HG02885 (cell line): ENCODE measurements at regions not wholly inside any gene's neighbourhood (a gene's known extent, or its start where the extent isn't known, plus 50 kb on each side); places are given as distances from the start of the nearest gene placed in this dataset.
"Not testable (repeated sequence)": the region's sequence is repeated elsewhere in the genome, so short reads cannot be mapped to it uniquely, and the experiment has no call there.

Experiments used
- ATAC-seq: cut with Tn5 transposase; IDR thresholded peaks from one replicate; pipeline ENCODE4 v1.9.1; 2021; ENCODE audit warnings: mild to moderate bottlenecking; ENCODE audit not compliant: unreplicated experiment, poor library complexity

DNA sequence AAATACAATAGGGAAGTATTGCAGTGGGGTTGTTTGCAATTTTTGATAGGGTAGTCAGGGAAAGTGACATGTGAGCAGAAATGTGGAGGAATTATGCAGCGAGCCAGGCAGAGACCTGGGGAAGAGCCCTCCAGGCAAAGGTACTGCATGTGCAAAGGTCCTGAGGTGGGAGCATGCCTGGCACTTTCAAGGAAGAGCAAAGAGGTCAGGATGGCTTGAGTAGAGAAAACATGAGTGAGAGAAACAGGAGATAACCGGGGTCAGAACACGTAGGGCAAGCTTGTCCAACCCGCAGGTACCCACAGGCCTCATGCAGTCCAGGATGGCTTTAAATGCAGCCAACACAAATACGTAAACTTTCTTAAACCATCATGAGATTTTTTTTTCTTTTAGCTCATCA is 71.0 kb downstream of the COQ2 start:
- no peak for ATAC-seq

DNA sequence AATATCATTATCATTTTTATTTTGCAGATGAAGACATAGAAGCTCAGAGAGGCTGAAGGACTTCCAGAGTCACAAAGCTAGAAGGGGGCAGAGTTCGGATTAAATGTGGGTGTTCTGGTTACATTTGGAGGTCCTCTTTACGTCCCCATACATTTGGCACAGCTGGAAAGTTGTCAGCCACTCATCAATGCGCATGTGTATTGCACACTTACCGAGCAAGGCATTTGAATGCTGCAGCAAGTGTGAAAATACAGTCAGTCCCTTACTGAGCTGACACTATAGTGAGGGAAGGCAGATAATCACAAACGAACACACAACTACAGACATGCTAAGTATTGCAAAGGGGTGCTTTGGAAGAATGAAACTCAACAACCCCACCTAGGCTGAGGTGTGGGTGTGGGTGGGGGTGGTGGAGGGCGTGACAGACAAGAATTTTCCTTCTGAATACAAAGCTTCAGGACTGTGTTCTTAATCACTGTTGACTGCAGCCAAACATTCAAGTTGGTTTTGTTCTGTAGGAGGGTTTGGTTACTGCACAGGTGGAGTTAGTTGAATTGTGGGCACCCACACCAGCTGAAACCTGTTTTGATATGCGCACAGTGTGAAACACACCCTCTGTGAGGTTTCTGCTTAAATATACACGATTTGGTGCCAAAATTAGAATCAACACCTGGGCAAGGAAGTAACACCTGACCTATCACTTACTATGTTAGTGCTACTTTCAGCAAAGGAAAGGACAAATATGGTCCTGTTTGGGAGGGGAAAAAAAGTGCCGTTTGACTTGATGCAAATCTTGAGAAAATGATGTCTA is 72.4 kb downstream of the COQ2 start:
- peak; percentile 86 for ATAC-seq

DNA sequence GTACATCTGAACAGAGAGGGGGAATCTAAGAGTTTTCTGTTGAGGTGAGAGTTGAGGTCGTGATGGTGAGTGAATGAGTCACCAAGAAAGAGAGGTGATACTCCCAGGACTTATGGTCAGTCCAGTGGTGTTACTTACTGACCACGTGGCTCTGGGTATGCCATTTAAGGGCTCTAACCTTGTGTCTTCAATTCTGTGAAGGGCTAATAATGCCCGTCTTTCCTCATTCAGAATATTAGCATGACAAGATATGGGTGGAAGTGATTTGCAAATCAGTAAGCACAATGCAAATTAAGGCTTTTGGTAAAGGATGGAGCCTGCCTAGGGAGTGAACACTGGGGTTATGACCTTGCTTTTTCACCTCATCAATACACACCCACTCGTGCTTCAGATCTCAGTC is 75.2 kb downstream of the COQ2 start:
- no peak for ATAC-seq

DNA sequence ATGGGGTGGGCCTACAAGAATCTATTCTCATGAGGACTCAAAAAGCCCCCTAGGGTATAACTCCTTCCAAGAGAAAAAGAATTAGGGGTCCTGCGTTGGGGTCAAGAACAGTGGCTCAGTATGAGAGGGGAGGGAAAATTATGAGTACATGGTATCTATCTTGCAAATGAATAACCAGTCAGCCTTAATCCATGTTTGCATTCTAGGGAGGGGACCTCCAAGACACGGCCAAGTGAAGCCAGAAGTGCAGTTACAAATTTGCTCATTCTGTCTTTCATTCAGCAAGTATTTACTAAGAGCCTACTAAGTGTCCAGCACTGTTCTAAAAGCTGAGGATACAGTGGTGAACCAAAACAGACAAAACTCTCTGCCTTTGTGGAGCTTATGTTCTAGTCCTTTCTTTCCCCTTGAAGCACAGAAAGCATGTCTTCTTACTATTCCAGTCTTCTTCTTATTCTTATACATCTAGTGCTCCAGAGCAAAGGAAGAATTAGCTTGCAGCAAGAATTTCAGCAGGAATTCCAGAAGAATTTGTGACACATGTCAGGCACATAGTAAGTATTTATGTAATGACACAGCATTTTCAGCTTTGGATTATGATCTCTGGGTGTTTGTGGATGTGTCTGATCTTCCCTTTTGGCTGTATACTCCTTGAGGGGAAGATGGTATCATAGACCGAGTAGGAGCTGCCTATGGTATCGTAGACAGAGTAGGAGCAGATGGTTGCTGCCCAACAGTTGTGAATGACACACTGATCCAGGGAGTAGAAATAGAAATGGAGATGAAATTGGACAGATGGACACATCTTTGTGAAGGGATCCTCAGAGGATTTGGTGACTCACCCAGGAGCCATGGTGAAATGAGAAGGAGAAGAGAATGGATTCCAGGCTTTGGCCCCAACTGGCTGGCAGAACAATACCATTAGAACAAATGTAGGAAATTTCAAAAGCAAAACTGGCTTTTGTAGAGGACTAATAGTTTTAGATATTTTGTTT is 75.9 kb downstream of the COQ2 start:
- ATAC-seq = no peak

DNA sequence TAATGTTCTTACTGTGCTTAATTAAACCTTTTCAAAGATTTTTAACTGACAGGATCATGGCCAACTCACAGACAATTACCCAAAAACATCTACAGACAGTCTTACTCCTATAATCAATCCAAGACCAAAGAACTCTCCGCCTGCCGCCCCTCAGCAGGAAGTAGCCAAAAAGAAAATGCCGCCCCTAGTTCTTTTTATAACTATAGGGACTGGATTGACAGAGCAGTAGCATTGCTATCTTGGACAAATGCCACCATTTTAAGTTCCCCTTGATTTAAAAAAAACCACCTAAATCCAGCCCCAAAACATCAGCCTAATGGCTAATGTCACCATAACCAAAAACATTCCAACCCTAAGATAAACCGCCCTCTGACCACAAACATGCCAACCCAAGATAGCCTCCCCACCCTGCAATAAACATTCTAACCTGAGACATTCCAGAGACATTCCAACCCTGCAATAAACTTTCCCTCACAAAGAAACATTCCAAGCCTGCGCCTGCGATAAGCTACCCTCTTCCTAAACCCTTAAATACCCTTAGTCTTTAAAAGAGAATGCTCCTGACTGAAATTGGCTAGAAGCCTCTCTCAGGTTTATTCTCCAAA is 77.0 kb downstream of the COQ2 start:
- ATAC-seq = no peak

DNA sequence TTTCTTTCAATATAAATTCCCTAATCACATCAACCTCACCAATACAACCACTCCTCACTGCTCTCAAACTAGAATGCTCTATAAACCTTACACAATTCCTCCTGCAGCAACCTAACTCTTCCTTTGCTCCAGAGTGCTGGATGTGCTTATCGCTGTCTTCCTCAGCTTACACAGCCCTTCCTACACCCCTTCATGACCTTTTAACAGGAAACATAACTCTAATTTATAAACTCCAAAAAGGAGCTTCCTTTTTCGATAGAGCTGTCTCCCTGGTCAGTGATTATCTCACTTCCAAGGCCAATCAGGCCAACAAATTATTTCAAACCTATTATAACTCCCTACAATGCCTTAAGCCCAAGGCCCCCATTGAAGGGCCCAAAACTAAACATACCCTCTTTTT is 78.8 kb downstream of the COQ2 start:
- ATAC-seq = no peak

DNA sequence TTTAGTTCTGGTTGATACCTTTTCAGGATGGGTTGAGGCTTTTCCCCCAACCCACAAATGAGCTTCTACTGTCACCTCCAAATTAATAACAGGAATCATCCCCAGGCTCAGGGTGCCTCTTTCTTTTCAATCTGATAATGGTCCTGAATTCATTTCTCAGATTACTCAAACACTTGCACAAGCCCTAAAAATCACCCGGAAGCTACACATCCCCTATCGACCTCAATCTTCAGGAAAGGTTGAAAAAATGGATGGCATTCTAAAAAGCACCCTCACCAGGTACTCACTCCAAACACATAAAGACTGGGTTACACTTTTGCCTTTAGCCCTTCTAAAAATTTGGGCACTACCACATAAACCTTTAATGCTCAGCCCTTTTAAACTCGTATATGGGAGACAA is 79.9 kb downstream of the COQ2 start:
- no peak for ATAC-seq

DNA sequence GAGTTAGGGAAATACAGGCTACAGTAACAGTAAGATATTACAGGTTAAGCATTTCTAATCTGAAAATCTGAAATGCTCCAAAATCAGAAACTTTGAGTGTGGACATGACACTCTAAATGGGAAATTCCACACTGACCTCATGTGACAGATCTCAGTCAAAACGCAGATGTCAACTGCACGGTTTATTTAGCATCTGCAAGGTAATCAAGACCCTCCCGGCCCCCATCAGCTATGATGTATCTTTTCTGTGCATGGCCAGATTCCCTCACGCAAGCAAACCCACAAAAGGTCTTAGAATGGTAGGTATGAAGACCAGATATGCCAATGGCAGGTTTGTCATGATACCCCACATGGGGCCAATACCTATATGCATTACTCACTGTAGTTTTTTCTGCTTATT is 82.8 kb downstream of the COQ2 start:
- ATAC-seq = no peak

DNA sequence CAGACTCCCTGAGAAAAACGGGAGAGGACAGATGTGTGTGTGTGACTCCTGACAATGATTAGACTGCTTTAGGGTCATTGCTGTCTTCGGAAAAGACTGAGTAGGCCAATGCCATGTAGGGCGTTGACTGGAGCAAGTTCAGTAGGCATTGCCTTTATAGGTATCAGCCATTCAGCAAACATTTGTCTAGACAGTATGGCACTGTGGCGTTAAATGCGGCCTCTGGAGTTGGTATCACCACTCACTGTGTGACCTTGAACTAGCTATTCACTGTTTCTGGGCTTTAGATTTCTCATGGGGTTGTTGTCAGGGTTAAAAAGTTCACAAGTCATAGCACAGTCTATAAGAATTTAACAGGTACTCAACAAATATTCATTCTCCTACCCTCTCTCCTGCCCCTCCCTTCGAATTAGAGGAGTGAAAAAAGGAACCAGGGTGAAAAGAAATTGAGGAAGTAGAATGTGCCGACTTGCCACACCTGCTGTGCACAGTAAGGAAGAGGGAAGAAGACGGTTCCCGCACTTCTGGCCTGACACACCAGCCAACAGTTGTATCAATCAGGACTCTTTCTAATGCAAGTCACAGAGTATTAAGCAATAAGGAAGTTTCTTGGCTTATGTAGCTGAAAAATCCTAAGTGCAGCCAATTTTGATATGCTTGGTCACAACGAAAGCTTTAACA is 83.2 kb upstream of the PLAC8 start:
- ATAC-seq = no peak

DNA sequence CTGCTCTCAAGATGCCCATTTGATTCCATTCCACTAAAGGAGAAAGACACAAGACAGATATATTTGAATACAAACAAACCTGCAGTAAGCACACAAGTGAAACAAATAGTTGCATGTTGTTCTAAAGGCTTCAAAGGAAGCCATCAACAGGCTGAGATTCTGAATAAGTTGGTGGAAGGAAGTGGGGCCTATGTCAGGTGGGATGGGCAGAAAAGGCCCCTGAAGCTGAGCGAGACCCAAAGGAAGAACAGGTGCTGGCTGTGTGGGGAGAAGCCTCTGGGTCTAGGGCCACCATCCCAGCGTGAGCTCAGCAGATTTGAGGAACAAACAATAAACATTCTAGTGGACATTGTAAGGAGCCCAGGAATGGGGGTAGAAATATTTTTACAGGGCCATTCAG is 82.4 kb upstream of the PLAC8 start:
- ATAC-seq = no peak

DNA sequence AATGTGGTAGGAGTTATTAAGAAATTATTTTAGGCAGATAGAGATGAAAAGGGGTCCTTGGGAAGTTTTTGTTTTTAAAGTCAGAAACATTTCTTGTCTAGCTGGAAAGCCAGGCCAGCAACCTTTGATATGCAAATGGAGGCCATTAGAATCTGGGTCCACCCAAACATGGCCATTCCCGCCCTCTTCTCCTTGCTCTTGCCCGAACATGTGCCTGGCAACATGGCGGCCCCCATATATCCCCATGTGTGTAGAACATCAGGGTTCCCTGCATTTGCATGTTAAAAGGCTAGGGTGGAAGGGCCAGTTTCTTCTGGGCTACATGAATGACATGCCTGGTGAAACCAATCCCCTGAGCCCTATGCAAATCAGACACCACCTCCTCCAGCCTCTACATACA is 80.7 kb upstream of the PLAC8 start:
- no peak for ATAC-seq

DNA sequence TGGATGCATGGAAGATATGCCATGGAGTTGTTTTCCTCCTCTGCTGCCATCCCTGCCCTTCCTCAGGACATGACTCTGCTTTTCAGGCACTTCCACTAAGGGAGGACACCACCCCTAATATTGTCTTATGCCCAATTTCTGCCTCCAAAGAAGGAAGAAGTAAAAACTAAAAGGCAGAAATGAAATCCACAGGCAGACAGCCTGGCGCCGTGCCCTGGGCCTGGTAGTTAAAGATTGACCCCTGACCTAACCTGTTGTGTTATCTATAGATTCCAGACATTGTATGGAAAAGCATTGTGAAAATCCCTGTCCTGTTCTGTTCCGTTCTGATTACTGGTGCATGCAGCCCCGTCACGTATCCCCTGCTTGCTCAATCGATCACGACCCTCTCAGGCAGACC is 80.1 kb upstream of the PLAC8 start:
- ATAC-seq = not testable (repeated sequence)

DNA sequence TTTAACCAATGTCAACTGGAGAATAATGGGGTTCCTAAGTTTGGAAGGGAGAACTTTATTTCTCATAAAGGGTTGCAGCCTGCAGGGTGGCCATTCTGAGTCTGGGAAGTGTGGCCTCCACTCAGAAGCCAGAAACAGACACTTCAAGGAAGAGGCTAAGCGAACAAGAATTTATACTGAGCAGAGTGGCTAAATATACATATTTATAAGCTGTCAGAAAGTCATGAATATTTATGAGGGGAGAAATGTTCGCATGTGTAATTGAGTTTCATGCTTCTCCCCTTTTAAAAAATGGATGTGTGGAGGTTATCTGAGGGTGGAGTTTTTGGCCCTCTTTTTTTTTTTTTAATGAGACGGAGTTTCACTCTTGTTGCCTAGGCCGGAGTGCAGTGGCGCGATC is 78.1 kb upstream of the PLAC8 start:
- ATAC-seq = no peak

DNA sequence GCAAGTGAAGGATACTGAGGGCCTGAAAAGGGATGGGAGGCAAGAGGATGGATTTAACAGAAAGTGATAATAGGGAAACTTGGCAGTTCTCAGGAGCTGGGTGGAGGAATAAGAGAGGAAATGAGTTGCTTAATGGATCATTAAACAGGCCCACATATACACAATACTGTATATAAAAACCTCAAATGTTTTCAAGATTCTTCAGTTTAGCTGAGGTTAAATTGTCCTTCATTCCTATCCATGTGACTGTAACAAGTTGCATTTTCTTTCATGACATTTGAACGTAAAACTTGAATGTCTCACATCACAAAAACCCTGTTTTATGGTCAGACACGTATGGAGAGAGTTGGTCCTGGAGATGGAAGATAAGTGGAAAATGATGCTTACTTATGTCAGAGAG is 76.5 kb upstream of the PLAC8 start:
- no peak for ATAC-seq

DNA sequence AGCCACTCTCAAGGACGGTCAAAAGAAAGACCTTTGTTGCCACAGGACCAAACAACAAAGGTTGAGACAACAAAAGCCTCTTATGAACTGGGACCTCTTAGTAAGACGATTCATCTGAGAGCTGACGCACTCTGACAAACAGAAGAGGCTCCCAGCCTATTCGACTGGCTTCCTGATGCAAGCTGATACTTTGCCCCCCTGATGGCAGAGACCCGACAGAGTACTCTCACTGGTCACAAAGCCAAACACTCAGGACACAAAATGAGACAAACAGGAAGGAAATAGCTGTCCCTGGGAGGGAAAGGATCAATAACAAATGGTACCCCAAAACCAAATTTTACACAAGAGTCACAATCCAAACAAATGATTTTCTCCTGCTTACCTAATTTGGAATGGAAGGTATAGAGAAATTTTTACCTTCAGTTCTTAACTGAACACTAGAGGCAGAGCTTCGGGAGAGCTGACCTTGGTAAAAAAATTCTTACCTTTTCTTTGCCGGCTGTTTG is 75.2 kb upstream of the PLAC8 start:
- ATAC-seq = no peak

DNA sequence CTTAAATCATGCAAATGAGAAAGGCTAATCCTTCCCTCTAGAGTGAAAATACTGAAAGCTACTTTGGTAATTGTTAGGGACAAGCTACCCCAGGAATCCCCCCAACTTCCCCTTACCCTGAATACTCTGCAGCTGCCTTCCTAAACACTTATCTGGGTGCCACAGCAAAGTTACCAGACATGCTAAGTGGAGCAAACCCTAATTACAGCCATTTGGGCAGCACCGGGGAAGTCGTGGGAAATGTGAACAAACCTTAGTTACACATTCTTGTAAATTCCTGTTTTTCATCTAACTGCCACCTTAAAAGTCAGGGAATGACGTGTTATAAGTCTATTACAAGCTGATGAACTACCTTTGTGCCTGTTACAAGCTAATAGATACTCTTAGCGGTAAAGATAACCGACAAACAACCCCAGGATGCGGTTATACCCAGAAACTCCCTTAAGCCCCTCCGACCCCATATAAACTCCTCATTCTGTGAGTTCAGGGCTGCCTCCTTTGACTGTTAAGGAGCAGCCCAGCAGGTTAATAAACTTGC is 66.0 kb upstream of the PLAC8 start:
- ATAC-seq = peak; percentile 48

DNA sequence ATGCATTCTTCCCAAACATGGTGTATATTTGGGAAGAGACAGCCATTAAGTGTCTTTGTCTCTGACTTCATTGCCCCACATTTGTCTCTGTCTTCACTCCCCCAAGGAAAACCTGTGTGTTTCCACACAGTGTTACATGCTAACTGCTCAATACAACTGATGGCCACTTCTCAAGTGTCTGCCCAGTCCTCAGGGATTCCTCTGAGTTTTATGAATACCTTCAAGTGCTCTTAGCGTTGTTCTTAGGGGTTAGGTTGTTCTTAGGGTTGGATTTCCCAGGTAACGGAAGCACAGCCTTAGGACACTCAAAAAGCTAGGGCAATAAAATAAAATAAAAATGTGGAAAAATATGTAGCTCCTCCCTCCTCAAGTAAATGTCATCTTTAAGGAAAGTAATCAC is 64.7 kb upstream of the PLAC8 start:
- ATAC-seq = no peak

DNA sequence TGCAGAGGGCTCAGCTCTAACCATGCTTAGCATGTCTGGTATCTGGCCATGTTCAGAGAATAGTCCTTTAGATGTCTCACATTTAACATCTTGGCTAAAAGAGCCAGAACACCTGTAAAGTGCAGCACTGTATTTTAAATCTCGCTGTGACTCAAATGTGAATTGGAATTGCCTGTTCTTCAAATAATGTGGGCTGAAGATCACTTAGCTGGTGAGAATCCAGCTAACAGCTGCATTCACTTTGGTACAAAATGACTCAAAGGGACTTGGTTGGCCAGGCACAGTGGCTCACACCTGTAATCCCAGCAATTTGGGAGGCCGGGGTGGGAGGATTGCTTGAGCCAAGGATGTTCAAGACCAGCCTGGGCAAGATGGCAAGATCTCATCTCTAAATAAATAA is 63.5 kb upstream of the PLAC8 start:
- peak; percentile 53 for ATAC-seq

DNA sequence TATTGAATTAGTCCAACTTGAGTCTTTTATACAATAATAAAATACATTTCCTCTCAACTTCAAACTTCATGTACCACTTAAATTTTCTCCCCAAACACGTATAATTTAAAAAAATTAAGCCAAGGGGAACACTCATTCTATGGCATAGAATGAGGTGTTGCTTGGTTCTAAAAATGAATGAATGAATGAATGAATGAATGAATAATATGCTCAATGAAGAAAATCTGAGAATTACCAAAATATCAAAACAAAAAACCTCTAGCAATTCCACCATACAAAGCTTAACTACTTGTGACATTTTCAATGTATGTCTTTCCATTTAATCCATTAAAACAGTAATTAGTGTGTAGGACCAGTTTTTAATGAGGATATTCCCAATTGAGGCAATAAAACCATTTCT is 62.7 kb upstream of the PLAC8 start:
- no peak for ATAC-seq

DNA sequence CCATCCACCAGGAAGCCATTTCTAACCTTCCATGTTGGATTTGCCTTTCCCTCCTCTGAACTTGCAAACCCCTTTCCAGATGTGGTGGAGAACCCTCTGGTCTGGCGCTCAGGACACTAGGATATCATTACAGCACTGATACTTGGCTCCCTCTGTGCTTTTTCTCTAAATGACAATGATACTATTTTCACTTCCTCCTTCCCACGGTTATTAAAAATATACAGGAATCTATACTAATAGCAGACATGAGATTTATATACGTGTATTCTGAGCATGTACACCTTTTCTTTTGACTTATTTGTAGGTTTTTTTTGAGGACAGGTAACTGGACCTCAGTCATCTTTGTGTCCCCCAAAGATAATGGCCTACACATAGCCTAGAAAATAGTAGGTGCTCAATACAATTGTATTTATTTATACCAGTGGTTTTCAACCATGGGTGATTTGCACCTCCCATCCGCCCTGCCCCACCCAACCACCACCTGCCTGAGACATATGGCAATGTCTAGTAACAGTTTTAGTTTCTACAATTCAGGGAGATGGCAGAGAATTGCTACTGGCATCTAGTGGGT is 60.4 kb upstream of the PLAC8 start:
- ATAC-seq = peak; percentile 77
